HG03095 (cell line): ENCODE measurements at regions not wholly inside any gene's neighbourhood (a gene's known extent, or its start where the extent isn't known, plus 50 kb on each side); places are given as distances from the start of the nearest gene placed in this dataset.
"Not testable (repeated sequence)": the region's sequence is repeated elsewhere in the genome, so short reads cannot be mapped to it uniquely, and the experiment has no call there.

ENCODE experiments used
- ATAC-seq: cut with Tn5 transposase; IDR thresholded peaks from one replicate; pipeline ENCODE4 v1.9.1; 2021; ENCODE audit warnings: moderate library complexity; ENCODE audit not compliant: unreplicated experiment

DNA sequence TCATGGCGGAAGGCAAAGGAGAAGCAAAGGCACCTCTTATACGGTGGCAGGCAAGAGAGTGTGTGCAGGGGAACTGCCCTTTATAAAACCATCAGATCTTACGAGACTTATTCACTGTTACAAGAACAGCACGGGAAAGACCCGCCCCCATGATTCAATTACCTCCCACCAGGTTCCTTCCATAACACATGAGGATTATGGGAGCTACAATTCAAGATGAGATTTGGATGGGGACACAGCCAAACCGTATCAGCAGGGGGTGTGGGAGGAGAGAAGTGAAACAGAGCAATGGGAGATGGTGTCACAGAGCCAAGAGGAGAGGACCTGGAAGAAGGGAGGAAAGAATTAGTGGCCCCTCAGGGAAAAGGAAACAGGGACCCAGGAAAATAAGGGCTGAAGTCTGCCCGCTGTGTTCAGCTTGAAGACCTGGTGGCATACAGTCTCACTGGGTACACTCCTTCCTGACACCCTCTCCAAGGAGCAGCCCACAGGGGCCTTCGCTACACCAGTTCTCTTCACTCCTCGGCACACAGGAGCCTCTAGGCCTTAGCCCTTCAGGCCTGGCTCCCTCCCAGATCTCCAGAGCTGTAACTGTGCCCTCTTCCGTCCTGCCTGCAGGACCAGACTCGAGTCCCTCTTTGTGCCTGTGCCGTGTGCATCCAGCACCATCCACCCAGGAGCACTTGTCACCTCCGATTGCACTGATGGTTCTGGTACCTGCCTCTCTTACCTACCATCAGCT is 262.1 kb downstream of the EIPR1 start:
- ATAC-seq, result no peak

GRCh38 chr2:3114406-3115185 is 263.0 kb downstream of the EIPR1 start:
- no peak for ATAC-seq

DNA sequence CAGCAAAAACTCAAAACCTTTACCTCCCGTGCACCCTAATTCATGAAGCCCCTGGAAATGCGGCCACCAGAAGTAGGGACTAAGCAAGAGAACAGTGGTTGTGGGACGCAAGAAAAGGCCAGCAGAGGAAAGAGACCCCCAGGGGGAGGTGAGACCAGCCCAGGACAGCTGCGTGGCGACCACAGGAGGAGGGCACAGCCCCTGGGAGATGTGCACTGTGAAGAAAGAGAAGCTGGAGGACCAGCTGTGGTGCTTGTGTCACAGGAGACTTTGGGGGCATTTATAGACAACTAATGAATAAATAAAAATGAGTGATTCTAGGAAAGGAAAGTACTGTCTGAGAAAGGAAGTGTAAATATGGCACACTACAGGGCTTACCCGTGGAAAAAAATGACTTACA is 263.8 kb downstream of the EIPR1 start:
- ATAC-seq, result no peak

- ATAC-seq, result no peak
Measured at GRCh38 chr2:3113122-3113521, 264.5 kb downstream of the EIPR1 start.

DNA sequence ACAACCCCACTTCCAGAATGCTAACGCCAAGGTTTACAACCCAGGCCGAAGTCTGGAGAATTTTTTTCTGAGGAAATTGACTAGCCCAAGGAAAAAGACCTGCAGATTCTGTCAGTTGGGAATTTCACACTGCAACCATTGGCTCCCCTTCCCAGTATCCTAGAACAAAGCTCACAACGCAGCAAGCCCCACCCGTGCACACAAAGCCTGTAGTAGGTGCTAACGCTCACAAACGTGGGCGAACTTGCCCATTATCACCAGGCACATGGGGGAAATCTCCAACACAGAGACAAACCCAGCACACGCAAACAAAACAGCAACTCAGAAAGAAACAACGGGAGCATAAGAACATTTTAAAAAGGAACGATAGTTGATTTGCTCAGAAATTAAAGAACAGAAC is 265.1 kb downstream of the EIPR1 start:
- no peak for ATAC-seq

DNA sequence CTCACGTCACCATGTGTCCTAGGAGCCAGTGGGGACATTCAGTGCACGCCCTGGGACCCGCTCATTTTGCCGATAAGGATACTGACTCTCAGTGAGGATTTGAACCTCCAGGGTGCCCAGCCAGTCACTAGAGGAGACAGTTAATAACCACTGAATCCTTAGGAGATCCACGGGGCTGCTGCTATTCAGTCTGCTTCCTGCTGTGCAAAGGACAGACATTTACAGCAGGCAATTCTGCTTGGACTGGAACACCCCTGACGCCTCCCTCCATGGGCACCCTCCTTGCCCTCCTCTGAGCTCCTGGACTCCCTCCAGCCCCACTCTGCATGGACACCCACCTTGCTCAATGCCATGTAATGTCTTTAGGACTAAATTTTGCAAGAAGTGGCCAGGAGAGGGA is 265.5 kb downstream of the EIPR1 start:
- ATAC-seq, result no peak

DNA sequence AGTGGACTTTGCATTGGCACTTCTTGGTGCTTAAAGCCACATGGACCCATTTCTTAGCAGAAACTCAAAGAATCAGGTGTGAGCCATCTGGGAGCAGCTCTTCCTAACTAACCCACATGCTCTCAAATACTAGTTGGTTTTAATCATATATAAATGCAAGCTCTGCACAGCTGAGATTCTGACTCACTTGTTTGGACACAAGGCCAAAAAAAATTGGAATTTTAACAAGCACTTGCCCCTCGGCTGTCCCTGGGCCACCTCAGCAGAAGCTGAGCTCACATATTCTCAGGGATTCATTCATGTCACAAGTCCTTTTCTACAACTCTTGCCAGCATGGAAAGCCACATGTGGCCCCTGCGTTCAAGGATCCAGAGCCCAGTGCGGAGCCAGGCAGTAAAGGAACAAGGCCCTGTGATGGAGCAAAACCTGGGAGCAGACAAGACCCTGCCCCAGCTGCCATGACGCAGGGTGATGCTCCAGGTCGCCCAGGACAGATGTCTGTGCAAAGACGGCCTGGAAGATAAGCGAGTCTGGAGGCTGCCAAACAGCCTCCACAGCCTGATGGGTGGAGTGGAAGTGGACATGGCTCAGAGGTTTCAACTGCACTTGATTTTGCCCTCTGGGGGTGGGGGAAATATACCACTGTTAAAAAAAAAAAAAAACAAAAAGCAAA is 266.5 kb downstream of the EIPR1 start:
- no peak for ATAC-seq

DNA sequence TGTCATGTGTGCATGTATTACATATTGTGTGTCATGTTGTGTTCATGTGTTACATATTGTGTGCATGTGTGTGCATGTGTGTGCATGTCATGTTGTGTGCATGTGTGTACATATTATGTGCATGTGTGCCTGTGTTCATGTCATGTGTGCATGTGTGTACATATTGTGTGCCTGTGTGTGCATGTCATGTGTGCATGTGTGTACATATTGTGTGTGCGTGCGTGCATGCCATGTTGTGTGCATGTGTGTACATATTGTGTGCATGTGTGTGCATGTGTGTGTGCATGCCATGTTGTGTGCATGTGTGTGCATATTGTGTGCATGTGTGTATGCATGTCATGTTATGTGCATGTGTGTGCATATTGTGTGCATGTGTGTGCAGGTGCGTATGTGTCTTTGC is 267.1 kb downstream of the EIPR1 start:
- no peak for ATAC-seq

- ATAC-seq, result no peak
Measured at GRCh38 chr2:3108710-3109702, 268.6 kb downstream of the EIPR1 start.

DNA sequence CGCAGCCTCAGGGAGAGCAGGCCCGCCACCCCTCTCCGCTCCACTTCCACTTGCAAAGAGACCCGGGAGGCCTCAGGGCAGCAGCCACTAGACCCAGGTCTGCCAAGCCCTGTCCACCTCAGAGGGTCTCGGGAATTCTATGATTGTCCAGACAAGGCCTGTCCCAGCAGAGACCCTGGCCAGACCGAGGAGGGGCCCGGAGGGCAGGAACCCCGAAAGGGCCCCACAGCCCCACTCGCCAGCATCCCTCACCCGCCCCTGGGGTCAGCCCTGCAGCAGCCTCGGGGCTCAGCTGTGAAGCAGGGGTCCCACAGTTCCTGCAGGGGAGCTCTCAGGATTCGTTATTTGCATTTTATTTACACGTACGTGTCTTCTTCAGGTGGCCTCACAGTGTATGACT is 269.5 kb downstream of the EIPR1 start:
- ATAC-seq, result no peak

DNA sequence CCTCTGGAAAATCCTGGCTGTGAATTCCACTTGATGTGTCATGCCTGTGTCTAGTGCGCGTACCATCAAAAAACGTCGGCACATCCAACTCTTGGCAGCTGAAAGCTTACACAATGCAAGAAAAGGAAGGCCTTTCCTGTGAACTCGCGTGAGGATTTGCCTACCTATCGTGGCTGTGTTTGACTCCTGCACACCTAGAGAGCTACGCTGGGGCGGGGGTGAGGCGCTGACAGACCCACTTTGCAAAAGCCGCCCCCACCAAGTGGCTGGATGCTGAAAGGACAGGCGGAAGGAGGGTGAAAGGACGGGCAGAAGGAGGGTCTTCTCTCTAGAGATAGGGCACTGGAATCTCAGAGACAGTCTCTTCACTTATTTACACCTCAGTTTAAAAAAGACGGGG is 270.1 kb downstream of the EIPR1 start:
- ATAC-seq, result no peak

DNA sequence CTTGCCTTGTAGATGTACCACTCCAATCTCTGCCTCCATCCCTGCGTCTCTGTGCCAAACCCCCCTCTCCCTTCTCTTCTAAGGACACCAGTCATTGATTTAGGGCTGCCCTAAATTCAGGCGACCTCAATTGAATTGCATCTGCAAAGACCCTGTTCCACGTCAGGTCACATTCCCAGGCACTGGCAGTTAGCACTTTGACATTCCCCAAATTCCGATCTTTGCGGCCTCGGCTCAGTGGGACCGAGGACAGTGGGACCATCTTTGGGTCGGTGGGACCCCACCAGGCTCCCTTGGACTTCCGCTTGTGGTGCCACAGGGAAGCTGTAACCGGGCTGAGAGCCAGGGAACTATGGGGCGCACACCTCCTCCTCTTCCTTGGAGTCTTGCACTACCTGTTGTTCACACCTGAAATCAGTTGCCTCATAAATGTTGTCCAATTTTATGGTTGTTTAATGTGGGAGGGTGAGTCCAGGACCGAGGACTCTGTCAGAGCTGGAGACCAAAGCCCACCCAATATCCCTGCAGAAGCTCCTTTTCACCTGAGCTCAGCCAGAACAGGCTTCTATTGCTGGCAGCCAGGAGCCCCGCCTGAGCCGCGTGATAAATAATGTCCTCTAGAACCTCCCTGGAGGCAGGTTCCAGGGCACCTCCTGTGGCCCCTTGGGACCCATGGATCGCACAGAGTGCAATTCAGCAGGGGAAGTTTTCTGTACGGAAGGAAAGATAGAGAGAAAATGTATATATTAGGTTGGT is 271.6 kb downstream of the EIPR1 start:
- ATAC-seq, result no peak

GRCh38 chr2:3104958-3105813 is 272.4 kb downstream of the EIPR1 start:
- ATAC-seq, result not testable (repeated sequence)

GRCh38 chr2:3104261-3104660 is 273.4 kb downstream of the EIPR1 start:
- ATAC-seq, result no peak

- no peak for ATAC-seq
Measured at GRCh38 chr2:3102922-3103569, 274.6 kb downstream of the EIPR1 start.

- no peak for ATAC-seq
Measured at GRCh38 chr2:3102081-3102921, 275.3 kb downstream of the EIPR1 start.

- ATAC-seq, result no peak
Measured at GRCh38 chr2:3101016-3101942, 276.3 kb downstream of the EIPR1 start.
